Endothelial cell of hepatic sinusoid (primary cell): ENCODE measurements at regions not wholly inside any gene's neighbourhood (a gene's known extent, or its start where the extent isn't known, plus 50 kb on each side); places are given as distances from the start of the nearest gene placed in this dataset.

ENCODE experiments used
- in situ Hi-C: cut with HindIII; loops from 2 replicates; pipeline ENCODE4 v1.10.0; 2017; ENCODE audit warnings: low sequenced_read_pairs

DNA sequence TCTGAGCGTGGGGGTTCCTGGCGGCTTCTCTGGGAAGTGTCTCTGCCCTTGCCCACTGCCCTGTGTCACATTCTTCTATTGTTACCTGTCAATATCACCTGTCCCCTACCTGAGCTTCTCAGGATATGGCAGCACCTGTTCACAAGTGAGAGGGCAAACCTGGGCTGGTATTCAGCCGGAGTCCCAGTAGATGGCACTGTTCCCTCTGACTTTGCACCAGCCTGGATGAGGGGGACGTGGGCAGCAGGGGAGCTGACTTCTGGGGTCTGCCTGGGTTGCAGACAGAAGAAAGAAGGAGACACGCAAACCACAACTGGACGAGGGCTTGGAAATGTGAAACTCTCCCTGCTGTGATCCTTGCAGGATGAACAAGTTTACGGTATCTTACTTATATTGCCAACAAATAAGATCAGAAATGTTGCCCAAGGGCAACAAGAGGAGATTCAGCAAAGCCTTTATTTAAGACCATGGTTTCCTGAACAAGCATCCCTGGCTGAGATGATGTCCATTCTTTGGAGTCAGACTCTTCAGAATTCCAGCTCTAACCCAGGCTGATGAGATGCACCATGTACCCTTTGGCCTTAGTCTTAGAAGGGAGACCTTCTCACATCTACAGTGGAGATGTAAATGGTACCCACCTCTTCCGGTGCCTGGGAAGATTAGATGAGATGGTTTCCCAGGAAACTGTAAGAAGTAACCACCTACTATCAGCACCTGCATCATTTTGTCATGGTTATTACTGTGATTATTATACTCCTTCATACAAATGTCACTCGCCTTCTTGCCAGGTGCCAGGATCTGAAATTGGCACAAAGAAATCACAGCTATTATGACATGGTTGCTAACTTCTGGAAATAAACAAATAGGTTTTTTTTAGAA lies 400.0 kb upstream of the CDH4 start:
- in situ Hi-C loops: no loop called here

DNA sequence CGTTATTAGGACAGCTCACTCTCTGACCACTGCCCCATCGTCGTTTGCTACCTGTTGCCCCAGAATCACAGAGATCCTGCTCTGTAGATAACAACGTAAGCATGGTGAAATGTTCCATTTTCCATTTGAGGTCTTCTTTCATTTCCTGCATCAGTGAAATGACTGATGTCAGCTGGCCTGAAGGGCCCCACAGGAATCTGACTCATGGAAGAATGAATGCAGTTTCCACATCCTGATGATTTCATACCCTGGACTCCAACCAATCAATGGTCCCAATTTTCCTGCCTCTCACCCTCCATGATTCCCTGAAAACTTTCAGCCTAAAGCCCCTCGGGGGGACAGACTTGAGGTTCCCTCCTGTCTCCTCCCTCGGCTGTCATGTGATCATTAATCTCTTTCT lies 394.4 kb upstream of the CDH4 start:
- in situ Hi-C loops: no loop called here

DNA sequence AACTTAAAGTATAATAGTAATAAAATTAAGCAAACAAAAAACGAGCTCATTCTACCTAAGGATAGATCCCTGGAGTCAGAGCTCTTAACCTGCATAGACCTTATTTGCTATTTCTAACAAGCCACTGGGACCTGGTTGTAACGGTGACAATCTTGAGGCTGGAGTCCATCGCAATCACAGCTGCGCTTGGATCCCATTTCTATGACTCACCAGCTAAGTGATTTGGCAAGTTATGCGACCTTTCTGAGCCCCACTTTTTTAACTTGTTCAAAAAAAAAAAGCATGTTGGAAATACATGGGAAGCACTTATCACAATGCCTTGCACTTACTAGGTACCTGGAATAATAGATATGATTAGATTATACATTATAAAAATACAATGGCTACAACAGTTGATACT lies 389.5 kb upstream of the CDH4 start:
- in situ Hi-C loops: no loop called here

DNA sequence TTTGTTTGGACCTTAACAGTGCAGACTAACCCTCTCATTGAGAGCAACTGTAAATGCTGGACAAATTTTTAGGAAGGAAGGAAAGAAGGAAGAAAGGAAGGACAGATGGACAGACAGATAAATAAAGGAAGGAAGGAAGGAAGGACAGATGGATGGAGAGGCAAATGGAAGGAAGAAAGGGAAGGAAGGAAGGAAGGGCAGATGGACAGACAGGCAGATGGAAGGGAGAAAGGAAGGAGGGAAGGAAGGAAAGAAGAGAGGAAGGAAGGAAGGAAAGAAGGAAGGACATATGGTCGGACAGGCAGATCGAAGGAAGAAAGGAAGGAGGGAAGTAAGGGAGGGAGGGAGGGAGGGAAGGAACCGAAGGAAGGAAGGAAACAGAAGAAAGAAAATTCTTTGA lies 388.5 kb upstream of the CDH4 start:
- in situ Hi-C loops: no loop called here

DNA sequence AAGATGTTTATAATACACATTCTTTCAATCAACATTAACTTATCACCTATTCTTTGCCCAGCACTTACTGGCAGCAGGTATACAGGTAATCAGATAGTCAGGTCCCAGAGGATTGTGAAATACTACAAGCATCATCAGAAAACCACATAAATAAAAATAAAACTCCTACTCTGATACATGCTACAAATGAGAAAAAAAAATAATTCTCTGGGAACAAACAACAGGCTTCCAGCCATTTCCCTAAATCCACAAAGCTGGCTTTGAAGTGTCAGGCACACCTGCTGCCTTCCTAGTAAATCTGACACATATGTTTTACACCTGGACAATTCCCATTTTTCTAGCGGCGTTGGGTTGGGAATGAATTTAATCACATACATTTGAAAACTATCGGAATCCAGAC lies 384.5 kb upstream of the CDH4 start:
- in situ Hi-C loops: no loop called here

DNA sequence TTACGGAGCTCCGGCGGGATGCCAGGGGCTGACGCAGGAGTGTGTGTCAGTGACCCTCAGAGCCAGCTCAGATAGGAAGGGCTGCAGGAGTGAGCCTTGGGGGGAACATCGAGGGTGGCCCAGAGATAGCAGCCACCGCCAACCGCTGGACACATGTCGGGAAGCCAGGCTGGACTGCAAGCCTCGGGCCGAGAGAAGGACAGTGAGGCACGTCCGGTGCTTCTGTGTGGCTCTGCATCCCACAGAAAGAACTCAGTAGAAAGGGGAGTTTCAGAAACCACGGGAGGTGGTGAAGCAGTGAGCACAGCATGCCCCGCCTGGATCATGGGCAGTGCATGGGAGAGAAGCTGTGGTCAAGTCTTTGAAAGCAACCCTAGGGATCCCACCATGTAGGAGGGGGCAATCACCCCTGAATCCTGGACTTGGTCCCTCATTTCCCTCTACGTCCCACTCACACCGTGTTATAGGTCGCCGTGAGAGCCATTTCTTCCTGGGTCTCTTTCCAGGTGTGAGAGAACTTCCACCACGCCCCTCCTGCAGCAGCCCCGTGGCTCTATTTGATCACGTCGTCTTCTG lies 383.7 kb upstream of the CDH4 start:
- in situ Hi-C loops: no loop called here

DNA sequence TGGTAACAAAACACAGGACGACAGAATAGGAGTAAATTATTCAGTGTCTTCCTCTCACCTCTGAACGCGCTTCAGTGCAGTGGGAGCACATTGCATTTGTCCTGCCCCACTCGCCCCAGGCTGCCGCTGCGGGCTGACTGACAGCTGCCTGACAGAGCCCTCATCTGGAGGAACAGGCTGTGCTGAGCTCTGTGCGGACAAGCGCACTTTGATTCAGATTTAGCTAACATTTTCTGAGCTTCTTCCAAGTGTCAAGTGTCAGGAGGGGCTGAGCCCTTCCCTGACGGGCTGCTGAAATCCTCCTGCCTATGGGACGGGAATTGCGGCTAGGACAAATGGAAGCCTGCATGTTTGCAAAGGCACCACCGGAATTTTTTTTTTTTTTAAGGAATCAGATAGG lies 383.0 kb upstream of the CDH4 start:
- in situ Hi-C loops: no loop called here

DNA sequence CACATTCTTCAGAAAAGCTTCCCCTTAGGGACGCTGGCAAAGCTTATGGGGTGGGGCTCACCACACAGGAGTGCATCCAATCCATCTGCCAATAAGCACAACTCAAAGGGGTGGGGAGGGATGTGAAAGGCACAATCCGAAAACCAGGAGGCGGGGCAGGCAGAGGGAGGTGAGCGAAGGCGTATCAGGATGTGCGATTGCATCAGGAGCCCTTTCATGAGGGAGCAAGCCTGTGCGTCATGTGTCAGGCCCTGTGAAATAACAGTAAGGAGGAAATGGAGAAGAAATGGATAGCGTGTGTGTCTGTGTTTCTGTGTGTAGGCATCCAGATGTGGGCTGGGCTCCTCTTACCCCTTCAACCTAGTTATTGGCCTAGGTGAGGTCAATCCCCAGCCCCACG lies 382.4 kb upstream of the CDH4 start:
- in situ Hi-C loops: no loop called here

DNA sequence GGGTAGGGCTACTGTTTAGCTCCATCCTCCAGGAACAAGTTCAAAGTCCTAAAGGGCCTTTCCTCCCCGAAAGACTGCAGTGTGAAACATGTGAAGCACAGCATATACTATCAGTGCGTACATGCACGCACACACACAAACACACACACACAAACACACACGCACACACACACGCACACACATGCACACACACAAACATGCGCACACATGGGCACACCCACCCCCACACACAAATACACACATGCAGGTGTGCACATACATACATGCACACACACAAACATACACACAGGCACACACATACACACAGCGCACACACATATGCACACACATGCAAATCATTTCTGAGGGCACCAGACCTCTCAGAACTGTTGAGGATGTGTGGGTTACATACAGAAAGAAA lies 382.0 kb upstream of the CDH4 start:
- in situ Hi-C loops: no loop called here

DNA sequence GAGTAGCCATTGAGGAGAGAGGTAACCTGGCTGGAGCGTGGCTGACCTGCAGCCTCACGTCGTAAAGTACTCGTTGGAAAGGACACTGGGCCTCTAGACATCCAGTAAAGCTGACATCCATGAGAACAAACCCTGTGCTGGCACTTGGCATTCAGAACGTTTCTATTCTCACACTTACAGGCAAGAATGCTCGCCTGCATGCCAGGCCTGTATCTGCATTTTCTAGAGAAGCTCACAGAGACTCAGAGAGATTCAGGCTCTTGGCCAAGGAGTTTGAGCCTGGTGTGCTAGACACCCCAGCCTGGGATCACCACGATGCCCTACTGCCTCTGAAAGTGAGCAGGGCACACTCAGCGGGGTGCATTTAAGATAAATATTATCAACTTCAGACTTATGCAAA lies 379.8 kb upstream of the CDH4 start:
- in situ Hi-C loops: no loop called here

DNA sequence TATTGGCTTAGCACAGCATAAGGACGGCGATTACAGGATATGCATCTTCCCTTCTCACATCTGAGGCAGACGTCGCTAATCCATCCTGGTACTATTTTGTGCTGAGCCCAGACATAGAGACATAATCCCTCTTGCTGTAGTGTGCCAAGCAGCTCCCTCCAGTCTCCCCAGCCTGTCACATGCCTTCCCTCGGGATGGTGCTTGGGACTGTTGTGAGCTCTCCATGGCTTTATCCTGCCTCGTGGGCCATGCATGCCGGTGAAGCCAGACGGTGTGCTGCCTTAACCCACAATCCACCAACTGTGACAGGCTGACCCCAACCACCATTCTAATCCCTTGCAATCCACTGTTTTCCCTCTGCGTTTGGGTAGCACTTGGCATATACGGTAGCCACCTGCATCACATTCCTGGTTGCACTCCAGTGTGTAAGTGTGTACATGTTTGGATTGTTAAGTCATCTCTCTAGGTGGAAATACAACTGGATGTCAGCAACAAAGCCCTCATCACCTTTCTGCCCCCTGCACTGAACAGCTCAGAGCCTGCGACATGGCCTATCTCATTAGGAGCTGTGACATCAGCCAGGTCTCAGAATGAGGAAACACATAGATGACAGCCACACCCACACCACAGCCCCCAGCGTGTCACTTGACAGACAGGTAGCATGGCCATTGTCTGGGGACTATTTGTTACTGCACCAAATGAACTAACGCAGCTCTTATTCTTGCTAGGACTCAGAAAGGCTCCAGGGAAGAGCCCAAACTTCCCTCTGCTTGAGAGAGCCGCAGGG lies 374.8 kb upstream of the CDH4 start:
- in situ Hi-C loops: no loop called here

DNA sequence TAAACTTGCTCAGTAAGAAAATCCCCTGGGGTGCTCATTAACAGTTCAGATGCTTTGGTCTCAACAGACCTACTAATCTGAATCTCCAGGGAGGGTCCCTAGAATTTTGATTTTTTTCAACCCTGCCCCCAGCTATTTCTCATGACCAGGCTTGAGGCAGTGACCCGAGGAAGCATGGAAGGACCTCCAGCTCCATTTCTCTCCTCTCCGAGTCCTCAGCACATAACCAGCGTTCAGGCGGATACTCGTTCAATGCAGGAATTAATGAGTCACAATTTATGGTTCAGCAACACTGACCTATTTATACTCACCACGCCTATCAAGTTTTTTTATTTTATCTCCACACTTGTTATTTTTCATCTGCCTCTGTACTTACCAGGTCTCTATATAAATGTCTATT lies 369.2 kb upstream of the CDH4 start:
- in situ Hi-C loops: no loop called here

DNA sequence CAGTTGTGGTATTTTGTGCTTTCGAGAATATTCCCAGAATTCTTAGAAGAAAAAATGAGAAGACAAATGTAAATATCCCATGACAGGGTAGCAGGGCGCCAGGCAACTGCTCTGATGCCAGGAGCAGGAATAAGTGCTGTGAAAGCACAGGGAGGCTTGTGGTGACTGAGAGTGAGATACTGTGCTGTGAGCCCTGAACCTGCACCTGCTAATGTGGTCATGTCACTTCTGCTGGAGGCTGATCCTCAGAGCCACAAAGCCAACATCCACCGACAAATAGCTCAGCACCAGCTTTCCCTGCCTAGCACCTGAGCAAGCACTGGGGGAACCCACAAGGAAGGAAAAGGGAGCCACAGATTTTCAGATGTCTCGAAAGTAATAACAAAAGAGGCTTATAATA lies 368.6 kb upstream of the CDH4 start:
- in situ Hi-C loops: no loop called here

DNA sequence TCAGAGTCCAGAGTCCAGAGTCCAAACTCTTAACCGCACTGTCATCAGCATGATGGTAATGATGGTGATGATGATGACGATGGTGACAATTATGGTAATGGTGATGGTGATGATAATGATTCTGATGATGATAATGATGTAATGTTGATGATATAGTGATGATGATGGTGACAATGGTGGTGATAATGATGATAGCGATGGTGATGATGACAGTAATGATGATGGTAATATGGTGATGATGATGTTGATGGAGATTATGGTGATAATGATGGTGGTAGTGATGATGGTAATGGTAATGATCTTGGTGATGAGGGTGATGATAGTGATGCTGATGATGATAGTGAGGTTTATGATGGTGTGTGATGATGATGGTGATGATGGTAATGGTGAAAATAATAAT lies 367.8 kb upstream of the CDH4 start:
- in situ Hi-C loops: no loop called here

DNA sequence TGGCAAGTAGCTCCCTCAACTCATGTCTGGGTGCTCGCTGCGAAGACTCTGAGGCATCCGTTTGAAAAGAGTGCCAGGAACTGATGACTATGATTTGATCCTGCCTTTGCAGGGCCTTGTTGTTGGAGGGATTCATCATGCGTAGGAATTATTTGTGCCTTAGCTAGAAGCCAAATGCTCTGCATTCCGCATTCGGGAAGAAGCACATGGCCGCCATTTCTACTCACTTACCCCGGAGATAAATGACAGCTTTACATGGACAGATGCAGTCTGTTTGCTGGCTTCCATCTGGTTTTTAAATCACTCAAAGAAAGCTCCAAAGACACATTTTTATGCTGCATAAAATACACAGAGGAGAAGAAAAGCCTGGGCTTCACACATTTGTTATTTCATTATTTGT lies 363.3 kb upstream of the CDH4 start:
- in situ Hi-C loops: no loop called here

DNA sequence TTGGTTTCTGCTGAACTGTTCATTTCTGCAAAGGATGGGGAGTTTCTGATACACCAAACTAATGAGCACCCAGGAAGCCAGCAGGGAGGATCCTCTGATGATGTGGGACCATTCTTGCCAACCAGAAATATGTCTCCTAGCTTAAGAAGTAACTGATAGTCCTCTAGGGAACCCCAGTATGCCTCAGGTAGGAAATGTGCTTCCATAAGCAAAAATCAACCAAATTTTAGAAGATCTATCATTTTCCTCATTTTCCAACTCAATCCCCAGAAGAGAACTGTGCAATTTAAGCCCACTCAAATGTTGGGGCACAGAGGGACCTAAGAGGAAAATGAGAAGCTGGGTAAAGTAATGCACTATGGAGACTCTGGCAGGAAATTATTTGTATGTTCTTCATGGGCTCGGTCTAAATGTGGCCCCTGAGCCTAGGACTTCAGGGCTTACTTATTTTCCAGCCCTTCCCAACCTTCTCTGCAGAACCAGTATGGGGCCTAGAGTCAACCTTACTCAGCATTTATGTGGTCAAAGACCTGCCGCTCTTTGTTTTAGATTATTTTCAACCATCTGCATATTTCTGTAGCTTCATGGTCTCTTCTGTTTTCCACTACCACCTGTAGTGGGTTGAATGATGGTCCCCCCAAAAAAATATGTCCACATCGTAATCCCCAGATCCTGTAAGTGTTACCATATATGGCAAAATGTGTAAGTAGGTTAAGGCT lies 359.8 kb upstream of the CDH4 start:
- in situ Hi-C loops: no loop called here

DNA sequence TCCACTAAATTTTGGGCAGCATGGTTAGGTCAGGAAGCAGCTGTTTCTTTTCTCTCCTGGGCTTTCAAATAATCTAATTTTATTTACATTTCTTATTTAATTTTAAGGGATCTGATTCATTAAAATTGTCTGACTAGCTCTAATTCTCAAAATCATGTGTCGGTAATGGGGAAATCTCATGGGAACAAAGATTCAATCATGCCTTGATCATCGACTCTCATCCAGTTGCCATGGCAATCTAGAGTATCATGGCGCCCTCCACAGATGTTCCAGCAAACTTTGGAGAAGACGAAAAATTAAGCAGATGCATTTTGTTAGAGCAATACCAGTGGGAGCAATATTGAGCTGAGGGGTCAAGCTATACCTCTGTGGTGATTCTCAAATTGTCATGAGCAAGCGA lies 358.0 kb upstream of the CDH4 start:
- in situ Hi-C loops: no loop called here

DNA sequence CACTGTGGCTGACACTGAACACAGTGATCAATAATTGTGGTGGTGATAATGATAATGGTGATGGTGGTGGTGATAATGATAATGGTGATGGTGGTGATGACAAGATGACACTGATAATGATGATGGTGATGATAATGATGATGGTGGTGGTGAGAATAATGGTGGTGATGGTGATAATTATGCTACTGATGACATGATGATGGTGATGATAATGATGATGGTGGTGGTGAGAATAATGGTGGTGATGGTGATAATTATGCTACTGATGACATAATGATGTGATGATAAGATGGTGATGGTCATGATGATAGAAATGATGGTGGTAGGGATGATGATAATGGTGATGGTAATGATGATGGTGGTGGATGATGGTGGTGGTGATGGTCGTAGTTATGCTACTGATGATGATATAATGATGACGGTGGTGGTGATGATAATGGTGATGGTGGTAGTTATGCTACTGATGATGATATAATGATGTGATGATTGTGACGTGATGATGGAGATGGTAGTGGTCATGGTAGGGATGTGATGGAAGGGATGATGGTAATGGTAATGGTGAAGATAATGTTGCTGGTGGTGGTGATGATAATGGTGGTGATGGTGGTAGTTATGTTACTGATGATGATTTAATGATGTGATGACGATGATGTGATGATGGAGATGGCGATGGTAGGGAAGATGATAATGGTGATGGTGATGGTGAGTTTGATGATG lies 356.5 kb upstream of the CDH4 start:
- in situ Hi-C loops: no loop called here

DNA sequence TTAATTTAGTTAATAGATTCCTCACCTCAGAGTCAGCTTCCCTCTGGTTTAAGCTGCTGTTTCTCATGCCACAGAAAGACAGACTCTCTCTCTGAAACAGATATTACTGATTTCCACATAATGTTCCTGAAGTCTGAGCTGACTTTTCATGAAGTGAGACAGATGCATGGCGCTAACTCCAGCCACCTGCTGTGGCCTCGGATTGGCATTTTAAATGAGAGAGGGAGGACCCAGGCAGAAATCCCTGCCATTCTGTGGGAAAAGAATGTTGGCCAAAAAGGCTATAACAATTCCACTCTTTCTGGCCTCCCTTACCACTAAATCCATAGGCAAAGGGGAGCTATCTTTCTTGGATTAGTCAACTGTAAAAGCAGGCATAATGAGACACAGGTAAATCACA lies 354.1 kb upstream of the CDH4 start:
- in situ Hi-C loops: no loop called here

DNA sequence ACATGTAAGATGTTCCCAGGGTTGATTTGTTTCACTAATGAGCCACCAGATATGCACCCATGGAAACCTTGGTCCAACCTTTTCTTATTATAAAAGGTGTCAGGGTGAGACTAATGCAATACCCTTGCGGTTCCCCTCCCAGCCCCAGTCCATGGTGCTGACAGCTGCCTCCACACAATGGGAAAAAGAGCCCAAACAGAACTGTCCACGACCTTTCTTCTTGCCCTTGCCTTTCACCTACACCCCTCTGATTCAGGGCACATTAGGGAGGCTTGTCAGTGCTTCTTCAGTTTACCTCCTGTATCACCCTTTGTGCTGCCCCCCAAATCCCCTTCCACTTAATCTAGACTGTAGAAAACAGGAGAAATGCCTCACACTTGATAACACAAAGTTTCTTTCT lies 352.7 kb upstream of the CDH4 start:
- in situ Hi-C loops: no loop called here

DNA sequence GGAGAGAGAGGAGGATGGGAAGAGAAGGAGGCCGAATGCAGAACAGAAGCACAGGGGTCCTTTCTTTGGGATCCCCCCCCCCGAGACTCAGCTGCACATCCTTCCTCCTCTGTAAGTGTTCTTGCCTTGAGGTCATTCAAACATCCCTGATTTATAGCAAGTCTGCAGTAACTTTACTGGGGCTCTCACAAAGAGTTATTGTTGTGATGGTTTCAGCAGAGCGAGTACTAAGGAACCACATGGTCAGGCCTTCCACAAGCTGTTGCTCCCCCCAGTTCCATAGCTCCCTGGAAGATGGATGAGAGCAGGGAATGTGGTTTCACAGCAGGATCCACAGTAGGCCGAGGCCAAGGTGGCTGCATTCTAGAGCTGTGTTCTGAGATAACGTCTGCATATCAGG lies 351.4 kb upstream of the CDH4 start:
- in situ Hi-C loops: no loop called here
